GM21423 (cell line): ENCODE measurements at regions not wholly inside any gene's neighbourhood (a gene's known extent, or its start where the extent isn't known, plus 50 kb on each side); places are given as distances from the start of the nearest gene placed in this dataset.

Source experiments
- ATAC-seq: cut with Tn5 transposase; IDR thresholded peaks from one replicate; pipeline ENCODE4 v1.9.1; 2021; ENCODE audit warnings: mild to moderate bottlenecking, moderate library complexity; ENCODE audit not compliant: unreplicated experiment

- no peak for ATAC-seq
Measured at GRCh38 chr3:187968883-187969580, 184.9 kb upstream of the LPP start.

- ATAC-seq, result no peak
Measured at GRCh38 chr3:187969581-187969950, 184.4 kb upstream of the LPP start.

GRCh38 chr3:187970106-187970505, 183.9 kb upstream of the LPP start:
- ATAC-seq, result no peak

- no peak for ATAC-seq
Measured at GRCh38 chr3:187971629-187972028, 182.3 kb upstream of the LPP start.

- no peak for ATAC-seq
Measured at GRCh38 chr3:187972454-187972853, 181.5 kb upstream of the LPP start.

GRCh38 chr3:187973977-187974870, 179.7 kb upstream of the LPP start:
- no peak for ATAC-seq

GRCh38 chr3:187974871-187975271, 179.1 kb upstream of the LPP start:
- ATAC-seq, result no peak

GRCh38 chr3:187975561-187976364, 178.2 kb upstream of the LPP start:
- no peak for ATAC-seq

- ATAC-seq, result no peak
Measured at GRCh38 chr3:187976365-187976900, 177.5 kb upstream of the LPP start.

- ATAC-seq, result no peak
Measured at GRCh38 chr3:187977659-187978058, 176.3 kb upstream of the LPP start.

GRCh38 chr3:187978433-187979011, 175.4 kb upstream of the LPP start:
- ATAC-seq, result no peak

GRCh38 chr3:187979564-187979963, 174.4 kb upstream of the LPP start:
- ATAC-seq, result no peak

- no peak for ATAC-seq
Measured at GRCh38 chr3:187980861-187981260, 173.1 kb upstream of the LPP start.

GRCh38 chr3:187982142-187982541, 171.8 kb upstream of the LPP start:
- no peak for ATAC-seq

GRCh38 chr3:187983484-187984124, 170.4 kb upstream of the LPP start:
- ATAC-seq, result no peak

- no peak for ATAC-seq
Measured at GRCh38 chr3:187985647-187986046, 168.3 kb upstream of the LPP start.

GRCh38 chr3:187986514-187986934, 167.4 kb upstream of the LPP start:
- ATAC-seq, result no peak

- ATAC-seq, result no peak
Measured at GRCh38 chr3:187987187-187987586, 166.8 kb upstream of the LPP start.

GRCh38 chr3:187987924-187988323, 166.0 kb upstream of the LPP start:
- ATAC-seq, result no peak

GRCh38 chr3:187989575-187990153, 164.3 kb upstream of the LPP start:
- no peak for ATAC-seq
